HPDE6-E6E7 (cell line): ENCODE measurements at regions not wholly inside any gene's neighbourhood (a gene's known extent, or its start where the extent isn't known, plus 50 kb on each side); places are given as distances from the start of the nearest gene placed in this dataset.
"Not testable (repeated sequence)": the region's sequence is repeated elsewhere in the genome, so short reads cannot be mapped to it uniquely, and the experiment has no call there.

Experiments
- DNase-seq: peaks from one replicate; pipeline ENCODE4 v3.0.0; 2011; ENCODE audit warnings: missing footprints; ENCODE audit errors: extremely low spot score

GRCh38 chr2:36058076-36058475 is 297.5 kb upstream of the CRIM1 start:
- DNase-seq = no peak

- DNase-seq = no peak
Observed at GRCh38 chr2:36052819-36053218, 302.8 kb upstream of the CRIM1 start.

GRCh38 chr2:36044411-36044810 is 311.2 kb upstream of the CRIM1 start:
- DNase-seq = no peak

- no peak for DNase-seq
Observed at GRCh38 chr2:36035137-36035536, 320.4 kb upstream of the CRIM1 start.

GRCh38 chr2:36032046-36032445 is 323.5 kb upstream of the CRIM1 start:
- DNase-seq = no peak

GRCh38 chr2:36031471-36031870 is 324.1 kb upstream of the CRIM1 start:
- no peak for DNase-seq

- DNase-seq = no peak
Observed at GRCh38 chr2:36027616-36028015, 328.0 kb upstream of the CRIM1 start.

GRCh38 chr2:36013064-36013463 is 342.5 kb upstream of the CRIM1 start:
- no peak for DNase-seq

- DNase-seq = no peak
Observed at GRCh38 chr2:36006444-36006843, 349.1 kb upstream of the CRIM1 start.

- DNase-seq = no peak
Observed at GRCh38 chr2:36002941-36003340, 352.6 kb upstream of the CRIM1 start.

- DNase-seq = no peak
Observed at GRCh38 chr2:35997488-35997887, 358.1 kb upstream of the CRIM1 start.

- DNase-seq = no peak
Observed at GRCh38 chr2:35989503-35989902, 366.1 kb upstream of the CRIM1 start.

GRCh38 chr2:35989040-35989439 is 366.5 kb upstream of the CRIM1 start:
- no peak for DNase-seq

GRCh38 chr2:35986871-35987270 is 368.7 kb upstream of the CRIM1 start:
- no peak for DNase-seq

- DNase-seq = no peak
Observed at GRCh38 chr2:35978218-35978617, 377.4 kb upstream of the CRIM1 start.

- no peak for DNase-seq
Observed at GRCh38 chr2:35976611-35977010, 379.0 kb upstream of the CRIM1 start.

GRCh38 chr2:35973737-35974132 is 381.8 kb upstream of the CRIM1 start:
- DNase-seq = no peak

GRCh38 chr2:35973132-35973736 is 382.3 kb upstream of the CRIM1 start:
- no peak for DNase-seq

- no peak for DNase-seq
Observed at GRCh38 chr2:35963824-35964223, 391.8 kb upstream of the CRIM1 start.

- no peak for DNase-seq
Observed at GRCh38 chr2:35963357-35963756, 392.2 kb upstream of the CRIM1 start.

- DNase-seq = no peak
Observed at GRCh38 chr2:35962585-35963146, 392.9 kb upstream of the CRIM1 start.

GRCh38 chr2:35960596-35960995 is 395.0 kb upstream of the CRIM1 start:
- DNase-seq = no peak

- not testable (repeated sequence) for DNase-seq
Observed at GRCh38 chr2:35957053-35957452, 398.5 kb upstream of the CRIM1 start.

GRCh38 chr2:35946478-35946877 is 409.1 kb upstream of the CRIM1 start:
- DNase-seq = no peak
